ENCODE measurements at regions not wholly inside any gene's neighbourhood (a gene's known extent, or its start where the extent isn't known, plus 50 kb on each side); places are given as distances from the start of the nearest gene placed in this dataset.
A peak's percentile ranks its signal among the peaks of the same experiment; 100 is the strongest.

- no peak for DNase-seq
- H3K4me3 Mint-ChIP-seq, result no peak overlapping the region
- H3K9me3 Mint-ChIP-seq, result no peaks in the 10 kb centered on the region
- no peaks in the 10 kb centered on the region for H3K4me1 Mint-ChIP-seq (ENCODE audit: low read depth)
- CTCF ChIA-PET, result interaction anchor here (0.5 kb wide), 1 partner anchor 66 kb away, joined by 3 read pairs; no protein-coding TSS in a partner anchor
- no peak overlapping the region for H3K27ac Mint-ChIP-seq
- intact Hi-C loops (cut with micrococcal nuclease), result no loop called here
- H3K27me3 Mint-ChIP-seq (ENCODE audit: low read depth), result no peaks in the 10 kb centered on the region
- peaks cover 6% of the 10 kb centered on the region for H3K36me3 Mint-ChIP-seq (ENCODE audit: low read depth)
Observed at GRCh38 chr12:124410354-124411175, 115.7 kb downstream of the RFLNA start.

GRCh38 chr12:124408822-124409517, 114.1 kb downstream of the RFLNA start:
- no peaks in the 10 kb centered on the region for H3K9me3 Mint-ChIP-seq
- peaks cover 4% of the 10 kb centered on the region for H3K36me3 Mint-ChIP-seq (ENCODE audit: low read depth)
- intact Hi-C loops (cut with micrococcal nuclease), result no loop called here
- no peaks in the 10 kb centered on the region for H3K27me3 Mint-ChIP-seq (ENCODE audit: low read depth)
- no peak for DNase-seq
- H3K4me1 Mint-ChIP-seq (ENCODE audit: low read depth), result no peaks in the 10 kb centered on the region
- H3K27ac Mint-ChIP-seq, result no peak overlapping the region
- CTCF ChIA-PET, result no interaction called here
- H3K4me3 Mint-ChIP-seq, result no peak overlapping the region

DNA sequence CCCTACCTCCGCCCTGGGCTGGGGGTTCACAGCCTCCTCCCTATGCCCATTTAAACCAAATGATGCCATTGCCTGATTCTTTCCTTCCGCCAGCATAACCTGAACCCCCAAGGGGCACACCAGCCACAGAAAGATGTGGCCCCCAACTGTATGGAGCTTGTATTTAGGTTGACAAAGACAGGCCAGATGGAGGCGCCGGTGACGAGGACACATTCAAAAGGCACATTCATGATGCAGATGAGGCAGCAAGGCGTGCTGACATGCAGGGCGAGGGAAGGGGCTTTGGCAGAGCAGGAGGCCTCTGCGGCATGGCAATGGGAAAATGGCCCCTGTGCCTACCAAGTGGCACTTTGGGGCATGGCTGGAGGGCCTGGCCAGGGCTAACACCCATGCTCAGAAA, 112.2 kb downstream of the RFLNA start:
- H3K27me3 Mint-ChIP-seq (ENCODE audit: low read depth), result no peaks in the 10 kb centered on the region
- H3K36me3 Mint-ChIP-seq (ENCODE audit: low read depth), result peaks cover 6% of the 10 kb centered on the region
- H3K4me1 Mint-ChIP-seq (ENCODE audit: low read depth), result peaks cover 3% of the 10 kb centered on the region
- H3K9me3 Mint-ChIP-seq, result no peaks in the 10 kb centered on the region
- intact Hi-C loops (cut with micrococcal nuclease), result no loop called here
- no peak overlapping the region for H3K4me3 Mint-ChIP-seq
- H3K27ac Mint-ChIP-seq, result no peak overlapping the region
- CTCF ChIA-PET, result no interaction called here
- no peak for DNase-seq

GRCh38 chr12:124406043-124406442, 111.2 kb downstream of the RFLNA start:
- Mint-ChIP-seq H3K4me1 (ENCODE audit: low read depth) (peaks cover 3% of the 10 kb centered on the region), H3K9me3 (no peaks in the 10 kb centered on the region), H3K4me3 (no peak overlapping the region), H3K27ac (no peak overlapping the region), H3K36me3 (ENCODE audit: low read depth) (peaks cover 10% of the 10 kb centered on the region), H3K27me3 (ENCODE audit: low read depth) (no peaks in the 10 kb centered on the region)
- DNase-seq, result no peak
- CTCF ChIA-PET, result no interaction called here
- intact Hi-C loops (cut with micrococcal nuclease), result no loop called here

- no peaks in the 10 kb centered on the region for H3K9me3 Mint-ChIP-seq
- no peaks in the 10 kb centered on the region for H3K27me3 Mint-ChIP-seq (ENCODE audit: low read depth)
- no peak overlapping the region for H3K4me3 Mint-ChIP-seq
- no peak for DNase-seq
- peaks cover 9% of the 10 kb centered on the region for H3K36me3 Mint-ChIP-seq (ENCODE audit: low read depth)
- H3K4me1 Mint-ChIP-seq (ENCODE audit: low read depth), result peaks cover 3% of the 10 kb centered on the region
- intact Hi-C loops (cut with micrococcal nuclease), result no loop called here
- CTCF ChIA-PET, result no interaction called here
- no peak overlapping the region for H3K27ac Mint-ChIP-seq
Observed at GRCh38 chr12:124405592-124405991, 110.7 kb downstream of the RFLNA start.

DNA sequence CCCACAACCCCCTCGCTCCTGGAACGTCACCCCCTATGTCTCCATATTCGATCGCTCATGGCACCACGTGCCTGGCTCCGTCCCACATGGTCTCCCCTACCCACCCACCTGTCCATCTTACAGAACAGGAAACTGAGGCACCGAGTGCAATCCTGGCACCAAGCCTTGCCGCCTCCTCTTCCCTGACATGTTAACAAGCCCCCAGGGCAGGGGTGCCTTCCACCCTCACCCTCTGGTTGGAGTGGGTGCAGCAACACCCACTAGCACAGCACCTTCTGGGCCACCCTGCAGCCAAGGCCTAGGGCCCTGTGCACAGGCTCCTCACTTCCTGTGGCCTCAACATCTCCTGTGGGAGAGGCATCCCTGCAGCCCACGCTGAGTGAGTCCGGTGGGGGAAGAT, 110.3 kb downstream of the RFLNA start:
- H3K9me3 Mint-ChIP-seq, result no peaks in the 10 kb centered on the region
- intact Hi-C loops (cut with micrococcal nuclease), result no loop called here
- H3K4me1 Mint-ChIP-seq (ENCODE audit: low read depth), result peaks cover 3% of the 10 kb centered on the region
- peaks cover 9% of the 10 kb centered on the region for H3K36me3 Mint-ChIP-seq (ENCODE audit: low read depth)
- CTCF ChIA-PET, result no interaction called here
- H3K4me3 Mint-ChIP-seq, result no peak overlapping the region
- H3K27me3 Mint-ChIP-seq (ENCODE audit: low read depth), result no peaks in the 10 kb centered on the region
- H3K27ac Mint-ChIP-seq, result peak overlapping the region; percentile 46
- no peak for DNase-seq

DNA sequence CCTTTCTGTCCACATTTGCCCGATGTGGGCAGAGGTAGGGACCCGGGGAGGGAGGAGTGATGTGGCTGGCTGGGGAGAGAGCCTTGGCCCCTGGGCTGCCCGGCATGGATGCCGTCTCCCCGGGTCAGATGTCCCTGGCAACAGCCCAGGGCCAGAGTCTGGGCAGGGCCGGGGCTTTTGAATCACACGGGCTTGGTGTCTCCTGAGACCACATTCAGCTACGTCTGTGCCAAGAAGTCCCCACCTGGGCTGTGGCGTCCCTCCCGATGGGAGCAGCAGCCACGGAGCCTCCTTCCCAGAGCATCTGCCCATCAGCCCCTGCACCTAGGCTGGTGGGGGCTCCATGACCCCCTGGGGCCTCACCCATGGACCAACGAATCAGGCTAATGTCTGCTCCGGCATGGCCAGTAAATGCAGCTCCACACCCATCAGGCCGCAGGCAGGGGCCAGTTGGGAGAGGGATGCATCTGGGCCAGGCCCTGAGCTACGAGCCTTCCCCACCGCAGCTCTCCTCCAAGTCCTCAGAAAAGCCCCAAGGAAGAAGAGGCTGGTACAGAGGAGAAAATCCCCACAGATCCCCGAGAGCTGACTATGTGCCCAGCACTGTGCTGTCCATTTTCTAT, 109.4 kb downstream of the RFLNA start:
- H3K36me3 Mint-ChIP-seq (ENCODE audit: low read depth), result peaks cover 9% of the 10 kb centered on the region
- no peak overlapping the region for H3K4me3 Mint-ChIP-seq
- intact Hi-C loops (cut with micrococcal nuclease), result no loop called here
- peaks cover 3% of the 10 kb centered on the region for H3K4me1 Mint-ChIP-seq (ENCODE audit: low read depth)
- no peaks in the 10 kb centered on the region for H3K9me3 Mint-ChIP-seq
- CTCF ChIA-PET, result no interaction called here
- DNase-seq, result no peak
- H3K27me3 Mint-ChIP-seq (ENCODE audit: low read depth), result no peaks in the 10 kb centered on the region
- no peak overlapping the region for H3K27ac Mint-ChIP-seq

DNA sequence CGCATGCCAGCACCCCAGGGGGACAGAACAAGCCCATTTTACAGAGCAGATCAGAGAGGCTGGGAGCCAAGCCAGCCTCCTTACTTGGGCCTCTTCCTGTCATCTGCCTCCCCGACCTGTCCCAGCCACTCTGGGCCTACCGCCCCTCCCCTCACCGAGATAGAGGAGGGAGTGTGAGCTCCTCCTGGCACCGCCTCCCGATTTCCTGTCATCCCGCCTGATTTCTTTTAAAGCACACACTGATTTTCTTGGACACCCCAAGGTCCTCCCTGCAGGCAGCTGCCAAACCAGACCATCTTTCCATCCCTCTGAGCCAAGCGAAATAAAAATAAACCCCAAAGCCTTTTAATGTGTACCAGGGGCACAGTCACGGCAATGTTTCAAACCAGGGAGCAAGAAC, 108.4 kb downstream of the RFLNA start:
- Mint-ChIP-seq H3K4me1 (ENCODE audit: low read depth) (peaks cover 3% of the 10 kb centered on the region), H3K9me3 (no peaks in the 10 kb centered on the region), H3K27me3 (ENCODE audit: low read depth) (no peaks in the 10 kb centered on the region), H3K27ac (no peak overlapping the region), H3K4me3 (no peak overlapping the region), H3K36me3 (ENCODE audit: low read depth) (peaks cover 9% of the 10 kb centered on the region)
- CTCF ChIA-PET, result no interaction called here
- no peak for DNase-seq
- intact Hi-C loops (cut with micrococcal nuclease), result no loop called here

DNA sequence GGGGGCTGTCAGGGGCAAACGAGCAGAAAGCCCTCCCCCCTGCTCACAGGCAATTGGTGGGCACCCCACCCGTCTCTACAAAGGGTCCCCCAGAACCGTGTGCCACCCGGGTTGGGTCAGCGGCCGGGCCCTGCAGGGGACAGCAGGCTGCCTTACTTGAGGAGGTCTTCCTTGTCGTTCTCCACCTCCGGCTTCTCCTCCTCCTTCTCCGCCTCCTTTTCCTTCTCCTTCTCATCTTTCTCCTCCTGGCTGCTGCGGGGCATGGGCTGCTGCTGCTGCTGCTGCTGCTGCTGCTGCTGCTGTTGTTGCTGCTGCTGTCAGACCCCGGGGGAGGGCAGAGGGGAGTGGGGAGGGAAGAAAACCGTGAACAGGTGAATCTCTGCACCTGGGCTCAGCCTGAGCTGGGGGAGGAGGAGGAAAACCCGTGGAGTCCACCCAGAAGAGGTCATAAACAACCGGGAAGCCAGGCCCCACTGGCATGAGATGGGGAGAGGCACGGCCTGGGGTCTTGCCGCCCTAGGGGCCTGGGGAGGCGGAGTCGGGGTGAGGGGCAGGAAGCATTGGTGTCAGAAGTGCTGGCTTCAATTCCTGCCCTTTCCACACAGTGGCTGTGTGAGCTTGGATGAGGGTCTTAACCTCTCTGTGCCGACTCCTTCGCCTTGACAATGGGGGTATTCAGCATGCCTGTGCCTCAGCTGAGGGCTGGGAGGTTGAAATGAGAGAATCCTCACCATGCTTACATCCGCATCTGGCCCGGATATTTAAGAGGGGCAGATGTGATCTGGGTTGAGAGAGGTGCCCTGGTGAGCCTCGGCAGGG, 107.6 kb downstream of the RFLNA start:
- peaks cover 9% of the 10 kb centered on the region for H3K36me3 Mint-ChIP-seq (ENCODE audit: low read depth)
- DNase-seq, result no peak
- H3K4me3 Mint-ChIP-seq, result no peak overlapping the region
- intact Hi-C loops (cut with micrococcal nuclease), result no loop called here
- no peaks in the 10 kb centered on the region for H3K9me3 Mint-ChIP-seq
- peaks cover 3% of the 10 kb centered on the region for H3K4me1 Mint-ChIP-seq (ENCODE audit: low read depth)
- no peak overlapping the region for H3K27ac Mint-ChIP-seq
- CTCF ChIA-PET, result no interaction called here
- H3K27me3 Mint-ChIP-seq (ENCODE audit: low read depth), result no peaks in the 10 kb centered on the region

- H3K36me3 Mint-ChIP-seq (ENCODE audit: low read depth), result peaks cover 9% of the 10 kb centered on the region
- no peak overlapping the region for H3K4me3 Mint-ChIP-seq
- H3K9me3 Mint-ChIP-seq, result no peaks in the 10 kb centered on the region
- H3K27me3 Mint-ChIP-seq (ENCODE audit: low read depth), result no peaks in the 10 kb centered on the region
- H3K4me1 Mint-ChIP-seq (ENCODE audit: low read depth), result peaks cover 3% of the 10 kb centered on the region
- CTCF ChIA-PET, result no interaction called here
- DNase-seq, result no peak
- no peak overlapping the region for H3K27ac Mint-ChIP-seq
- intact Hi-C loops (cut with micrococcal nuclease), result no loop called here
Observed at GRCh38 chr12:124401704-124402221, 106.9 kb downstream of the RFLNA start.

DNA sequence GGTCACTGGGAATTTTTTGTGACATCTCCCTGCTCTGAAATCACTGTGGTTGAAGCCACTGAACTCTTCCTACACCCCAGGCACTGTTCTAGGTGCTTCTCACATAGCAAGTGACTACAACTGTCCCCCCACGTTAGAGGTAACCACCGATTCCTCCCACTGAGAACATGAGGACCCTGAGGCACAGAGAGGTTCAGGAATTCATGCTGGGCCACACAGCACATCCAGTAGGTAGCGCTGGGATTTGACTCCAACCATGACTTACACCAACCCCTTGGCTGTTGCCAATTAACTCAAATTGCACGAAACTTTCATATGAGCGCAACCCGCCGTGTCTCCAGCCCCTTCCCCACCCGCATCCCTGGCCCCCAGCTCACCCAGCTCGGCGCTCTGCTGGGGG, 105.2 kb downstream of the RFLNA start:
- no peak for DNase-seq
- Mint-ChIP-seq H3K27me3 (ENCODE audit: low read depth) (no peaks in the 10 kb centered on the region), H3K9me3 (no peaks in the 10 kb centered on the region), H3K36me3 (ENCODE audit: low read depth) (peaks cover 9% of the 10 kb centered on the region), H3K4me1 (ENCODE audit: low read depth) (peaks cover 3% of the 10 kb centered on the region), H3K4me3 (no peak overlapping the region), H3K27ac (no peak overlapping the region)
- CTCF ChIA-PET, result no interaction called here
- intact Hi-C loops (cut with micrococcal nuclease), result no loop called here

DNA sequence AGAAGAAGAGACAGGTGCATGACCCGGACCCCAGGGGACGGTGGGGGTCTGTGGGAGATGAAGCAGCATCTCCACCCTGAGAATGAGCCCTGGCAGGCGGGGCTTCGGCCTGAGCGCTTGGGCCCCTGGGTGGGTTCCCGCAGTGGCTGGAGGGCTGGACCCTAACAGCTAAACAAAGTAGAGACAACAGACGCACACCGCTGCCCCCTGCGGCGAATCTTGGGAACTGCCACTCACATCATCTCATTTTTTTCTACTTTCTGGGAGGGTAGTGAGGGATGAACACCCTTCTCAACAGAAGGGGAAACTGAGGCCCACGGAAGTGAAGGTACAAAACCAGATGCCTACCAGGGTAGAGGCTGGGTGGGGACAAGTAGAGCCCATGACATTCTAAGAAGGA, 104.7 kb downstream of the RFLNA start:
- intact Hi-C loops (cut with micrococcal nuclease), result no loop called here
- H3K27me3 Mint-ChIP-seq (ENCODE audit: low read depth), result no peaks in the 10 kb centered on the region

More for the DNA sequence above, 104.7 kb downstream of the RFLNA start:
- Mint-ChIP-seq H3K4me3 (no peak overlapping the region), H3K27ac (no peak overlapping the region), H3K36me3 (ENCODE audit: low read depth) (peaks cover 9% of the 10 kb centered on the region), H3K4me1 (ENCODE audit: low read depth) (peaks cover 3% of the 10 kb centered on the region), H3K9me3 (no peaks in the 10 kb centered on the region)
- CTCF ChIA-PET, result interaction anchor here (0.6 to 1.8 kb wide), 4 partner anchors 9 to 383 kb away, joined by 3 to 5 read pairs (median 3); no protein-coding TSS in a partner anchor
- DNase-seq, result peak; percentile 32
